GM18520 (cell line): ENCODE measurements at regions not wholly inside any gene's neighbourhood (a gene's known extent, or its start where the extent isn't known, plus 50 kb on each side); places are given as distances from the start of the nearest gene placed in this dataset.

ENCODE experiments used
- ATAC-seq: cut with Tn5 transposase; IDR thresholded peaks from one replicate; pipeline ENCODE4 v1.9.1; 2021; ENCODE audit not compliant: unreplicated experiment

DNA sequence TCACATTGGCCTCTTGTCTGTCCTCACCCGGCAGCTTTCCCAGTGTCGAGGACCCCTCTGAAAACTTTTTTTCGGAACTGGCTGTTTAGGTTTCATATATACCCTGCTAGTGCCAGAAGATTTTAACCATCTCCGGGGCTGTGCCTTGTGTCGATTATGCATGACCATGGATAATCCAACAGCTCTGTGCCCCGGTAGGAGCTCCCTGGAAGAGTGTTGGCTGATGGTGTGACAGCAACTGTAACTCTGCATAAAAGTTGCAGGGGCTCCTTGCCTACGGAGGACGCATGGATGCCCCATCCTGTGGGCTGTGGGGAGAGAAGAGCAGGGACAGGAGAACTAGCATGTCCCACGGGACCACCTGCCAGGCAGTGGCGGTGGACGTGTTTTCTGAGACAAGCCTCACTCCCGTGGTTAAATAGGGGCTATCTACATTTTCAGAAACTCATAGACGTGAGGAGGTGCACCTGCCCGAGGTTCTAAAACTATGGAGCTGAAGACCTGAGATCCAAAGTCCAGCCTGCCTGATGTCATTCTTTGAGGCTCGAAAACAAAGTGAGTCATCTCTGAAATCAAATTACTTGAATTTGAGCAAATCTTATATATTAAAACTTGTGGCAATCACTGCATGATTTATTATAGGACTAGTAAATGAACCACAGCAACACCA is 437.2 kb upstream of the HS6ST1 start:
- ATAC-seq: no peak

DNA sequence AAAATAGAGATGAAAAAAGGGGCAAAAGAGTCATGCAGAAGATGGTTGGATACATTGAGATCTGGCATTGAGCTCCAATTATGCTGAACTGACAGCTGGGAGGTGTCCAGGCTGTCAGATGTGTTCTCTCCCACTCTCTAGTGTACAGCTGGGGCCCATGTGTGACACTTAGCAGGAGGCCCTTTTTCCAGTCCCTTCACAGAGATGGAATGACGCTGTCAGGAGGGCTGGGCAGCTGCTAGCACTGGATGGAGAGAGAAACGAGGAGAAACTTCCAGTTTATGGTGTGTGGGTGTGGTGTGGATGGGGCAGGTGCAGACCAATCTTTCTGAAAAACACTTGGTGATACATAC is 437.7 kb upstream of the HS6ST1 start:
- no peak for ATAC-seq

DNA sequence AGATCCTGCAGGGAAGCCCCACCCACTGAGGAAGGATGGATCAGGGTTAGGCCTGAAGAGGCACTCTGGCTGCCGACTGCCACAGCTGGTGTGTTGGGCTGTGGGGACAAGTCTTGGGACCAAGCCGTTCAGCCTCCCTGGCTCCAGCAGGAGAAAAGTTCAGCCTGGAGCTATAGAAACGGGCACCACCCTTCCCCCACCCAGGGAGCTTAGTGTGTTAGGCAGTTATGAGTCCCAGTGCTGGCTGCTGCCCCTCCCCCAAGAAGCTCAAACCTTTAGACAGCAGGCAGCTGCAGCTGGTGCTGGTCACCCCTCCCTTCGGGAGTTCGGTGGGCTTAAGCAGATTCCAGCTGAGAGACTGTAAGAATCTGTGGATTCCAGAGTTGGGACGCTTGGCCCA is 447.1 kb upstream of the HS6ST1 start:
- no peak for ATAC-seq

DNA sequence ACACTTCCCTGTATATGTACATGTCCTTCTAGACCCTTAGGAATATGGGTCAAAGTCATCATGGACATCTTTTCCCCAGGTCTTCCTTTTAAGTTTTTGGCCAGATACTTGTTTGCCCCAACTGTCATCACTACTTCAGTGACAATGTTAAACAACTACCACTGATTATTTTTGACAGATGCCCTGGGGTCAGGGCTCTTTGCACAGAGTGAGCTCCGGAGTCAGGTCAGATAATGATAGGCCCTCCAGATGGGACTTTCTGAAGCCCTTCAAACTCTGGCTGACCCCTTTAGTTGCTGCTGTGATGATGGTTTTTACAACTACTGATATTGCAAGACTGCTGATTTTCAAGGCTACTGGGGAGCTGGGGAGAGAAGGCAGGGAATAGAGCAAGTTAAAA is 449.4 kb upstream of the HS6ST1 start:
- ATAC-seq: no peak

- ATAC-seq: no peak
Observed at GRCh38 chr2:128769457-128770142, 450.9 kb upstream of the HS6ST1 start.

GRCh38 chr2:128770143-128771085 is 451.7 kb upstream of the HS6ST1 start:
- ATAC-seq: no peak

DNA sequence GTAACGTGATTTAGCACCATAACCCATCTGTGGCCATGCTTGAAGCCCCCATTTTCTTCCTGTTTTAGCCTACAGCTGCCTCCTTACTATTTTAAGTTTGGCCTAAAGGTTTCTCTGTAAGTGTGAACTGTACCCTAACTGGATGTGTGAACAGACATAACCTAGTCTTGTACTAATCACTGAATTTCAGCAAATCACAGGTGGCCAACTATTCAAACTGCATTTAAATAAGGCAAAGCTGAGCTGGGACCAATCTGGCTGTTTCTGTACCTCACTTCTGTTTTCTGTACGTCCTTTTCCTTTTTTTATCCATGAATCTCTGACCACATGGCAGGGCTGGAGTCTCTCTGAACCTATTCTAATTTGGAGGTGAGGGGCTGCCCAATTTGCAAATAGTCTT is 452.7 kb upstream of the HS6ST1 start:
- no peak for ATAC-seq

GRCh38 chr2:128772671-128773070 is 454.0 kb upstream of the HS6ST1 start:
- no peak for ATAC-seq

DNA sequence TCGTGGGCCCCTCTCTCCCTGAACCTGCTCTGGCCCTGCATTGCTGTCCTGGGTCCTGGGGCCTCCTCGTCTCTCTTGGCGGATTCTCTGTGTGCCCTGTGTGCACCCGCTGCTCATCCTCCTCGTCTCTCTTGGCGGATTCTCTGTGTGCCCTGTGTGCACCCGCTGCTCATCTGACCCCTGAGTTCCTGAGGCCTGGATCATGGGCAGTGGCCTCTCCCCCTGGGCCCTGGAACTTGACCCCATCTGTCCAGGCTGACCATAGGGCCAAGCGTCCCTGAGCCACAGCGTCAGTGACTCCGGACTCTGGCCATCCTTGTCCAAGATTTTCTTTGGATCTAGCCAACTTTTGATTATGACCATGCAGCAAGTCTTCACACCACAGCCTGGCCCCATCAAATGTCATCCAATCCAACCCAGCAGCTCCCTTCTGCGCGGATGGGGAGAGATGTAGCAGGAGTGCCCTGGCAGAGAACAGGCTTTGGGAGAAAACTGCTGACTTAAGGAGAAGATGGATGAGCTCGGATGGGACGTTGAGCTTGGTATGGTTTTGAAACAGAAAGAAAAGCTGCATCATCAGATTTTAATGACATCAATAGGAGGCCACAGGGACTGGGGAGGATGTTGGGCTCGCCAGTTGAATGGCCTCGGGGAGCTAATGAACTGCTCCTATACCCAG is 455.1 kb upstream of the HS6ST1 start:
- ATAC-seq: no peak

DNA sequence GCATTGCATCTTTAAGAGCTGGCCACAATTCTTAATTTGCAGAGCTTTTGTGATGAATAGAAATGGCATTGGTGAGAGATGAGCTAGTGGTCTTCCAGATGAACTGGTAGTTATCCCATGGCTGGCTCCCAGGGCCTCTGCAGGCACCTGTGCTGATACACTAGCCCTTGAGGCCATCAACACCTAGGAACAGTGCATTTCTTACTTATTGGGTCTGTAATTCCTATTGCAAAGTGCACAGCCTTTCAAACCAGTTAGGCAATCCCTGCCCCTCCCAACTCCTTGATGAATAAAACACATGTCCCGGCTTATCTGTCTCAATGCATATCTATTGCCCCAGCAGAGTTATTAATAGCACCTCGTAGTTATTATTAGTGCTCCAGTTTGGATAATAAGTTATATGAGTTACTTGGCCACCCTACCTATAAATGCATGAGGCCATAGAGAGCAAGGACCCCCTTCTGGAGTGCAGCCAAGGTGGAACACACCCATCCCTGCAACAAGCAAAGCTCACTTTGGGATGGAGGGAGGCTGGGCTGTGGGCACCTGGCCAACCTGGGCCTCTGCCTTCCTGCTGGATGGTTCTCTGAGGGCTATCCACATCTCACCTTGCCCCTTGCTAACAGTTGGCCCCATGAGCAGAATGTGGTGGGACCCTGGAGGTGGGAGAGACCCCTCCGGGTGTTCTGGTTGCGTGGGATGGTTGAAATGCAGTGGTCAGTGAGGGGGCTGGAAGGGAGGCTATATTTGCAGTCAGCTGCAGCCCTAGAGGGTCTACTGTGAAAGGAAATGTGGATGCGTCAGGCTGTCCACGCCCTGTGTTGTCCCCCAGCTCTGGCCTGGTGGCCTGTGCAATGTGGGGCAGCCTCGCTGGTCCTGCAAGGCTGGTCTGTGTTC is 455.9 kb upstream of the HS6ST1 start:
- ATAC-seq: no peak

DNA sequence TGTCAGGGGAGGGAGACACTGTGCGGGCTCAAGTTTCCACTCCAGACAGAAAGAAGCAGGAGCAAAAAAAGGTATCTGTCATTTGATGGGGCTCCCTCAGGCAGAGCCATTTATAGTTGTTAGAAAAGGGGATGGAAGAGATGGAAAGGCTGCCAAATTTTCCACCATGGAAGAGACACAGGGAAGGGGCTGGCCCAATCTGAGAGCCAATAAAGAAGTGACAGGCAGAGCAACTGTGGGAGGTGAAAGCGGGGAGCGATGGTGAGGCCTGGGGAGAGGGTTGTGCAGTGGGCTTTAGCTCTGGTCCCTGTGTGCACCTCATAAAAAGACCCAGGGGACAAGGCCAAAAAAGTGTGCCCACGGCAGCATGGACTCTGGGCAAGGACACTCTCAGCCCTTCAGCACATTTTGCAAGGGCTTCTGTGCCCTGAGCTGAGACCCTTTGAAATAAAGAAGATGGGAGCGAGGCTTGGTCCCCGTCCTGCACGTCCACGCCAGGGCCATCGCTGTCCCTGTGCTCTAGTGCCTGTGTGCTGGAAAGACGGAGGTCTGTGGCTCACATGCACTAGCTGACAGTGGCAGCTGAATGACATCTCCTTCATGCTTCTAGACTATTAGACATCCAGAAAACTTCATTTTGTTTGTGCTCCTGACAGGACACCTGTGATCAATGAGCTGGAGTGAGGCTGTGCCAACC is 456.7 kb upstream of the HS6ST1 start:
- ATAC-seq: no peak

- ATAC-seq: no peak
Observed at GRCh38 chr2:128775914-128776285, 457.2 kb upstream of the HS6ST1 start.

- ATAC-seq: no peak
Observed at GRCh38 chr2:128776461-128777195, 458.0 kb upstream of the HS6ST1 start.

GRCh38 chr2:128777196-128778035 is 458.7 kb upstream of the HS6ST1 start:
- ATAC-seq: no peak

GRCh38 chr2:128778843-128779242 is 460.2 kb upstream of the HS6ST1 start:
- ATAC-seq: no peak

DNA sequence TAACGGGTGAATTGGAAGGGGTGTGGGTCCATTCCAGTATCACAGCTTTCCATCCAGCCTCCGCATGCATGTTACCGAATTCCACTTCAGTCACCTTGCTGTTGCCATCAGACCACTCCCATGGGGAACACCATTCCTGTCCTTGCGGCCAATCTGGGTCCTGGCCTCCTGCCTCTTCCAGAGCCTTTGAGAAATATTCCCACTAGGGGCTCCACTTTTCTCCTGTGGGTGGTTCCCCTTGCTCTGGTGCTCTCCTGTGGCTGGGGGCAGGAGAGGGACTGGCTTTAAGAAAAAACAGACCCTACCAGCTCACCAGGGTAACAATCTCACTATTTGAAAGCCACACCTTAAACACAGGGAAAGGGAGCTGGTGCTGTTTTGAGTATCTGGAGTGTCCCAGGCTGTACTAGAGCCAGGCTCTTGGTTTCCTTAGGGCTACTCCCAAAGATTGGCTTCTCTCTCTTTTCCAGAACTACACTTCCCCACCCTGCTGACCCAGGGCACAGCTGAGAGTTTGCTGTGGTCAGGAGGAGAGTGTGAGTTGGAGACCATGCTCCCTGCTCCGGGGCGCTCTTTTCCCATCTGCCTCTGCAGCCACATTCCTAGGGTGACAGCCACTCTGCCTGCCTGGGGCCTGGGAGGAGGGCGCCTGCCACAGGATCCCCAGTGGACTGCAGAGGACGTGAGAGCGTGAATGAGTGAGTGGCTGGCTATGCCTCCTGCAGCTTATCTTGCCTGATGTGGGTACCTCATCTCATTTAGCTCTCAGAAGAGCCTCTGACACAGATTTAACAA is 460.8 kb upstream of the HS6ST1 start:
- no peak for ATAC-seq

- no peak for ATAC-seq
Observed at GRCh38 chr2:128780434-128781080, 461.9 kb upstream of the HS6ST1 start.
